ENCODE measurements at regions not wholly inside any gene's neighbourhood (a gene's known extent, or its start where the extent isn't known, plus 50 kb on each side); places are given as distances from the start of the nearest gene placed in this dataset.

- no peak overlapping the region for H3K27ac ChIP-seq (ENCODE audit: insufficient read depth, low read length)
- no peak overlapping the region for H2AFZ ChIP-seq (ENCODE audit: low read length)
- no peak overlapping the region for H3K4me2 ChIP-seq (ENCODE audit: extremely low read depth, insufficient read depth, low read length)
- H3K27me3 ChIP-seq (ENCODE audit: control insufficient read depth, insufficient read depth, low read length), result no peaks in the 10 kb centered on the region
- H4K20me1 ChIP-seq (ENCODE audit: control insufficient read depth, extremely low read depth, insufficient read depth, low read length), result no peaks in the 10 kb centered on the region
- no peak for DNase-seq (ENCODE audit: low read depth in 2 of 2)
- H3K79me2 ChIP-seq (ENCODE audit: control insufficient read depth, insufficient read depth, low read length), result no peaks in the 10 kb centered on the region
- no peak overlapping the region for H3K9ac ChIP-seq (ENCODE audit: insufficient read depth, low read length)
- no peak for TF ChIP-seq EZH2 (IDR thresholded peaks at IDR 0.05; ENCODE audit: low read length, missing control alignments)
- no peak for TF ChIP-seq CTCF (conservative IDR thresholded peaks at IDR 0.05 in 1 of 2, IDR thresholded peaks at IDR 0.05 in 1 of 2; ENCODE audit: low read depth in 1 of 2, low read length in 2 of 2)
- H3K4me1 ChIP-seq (ENCODE audit: control insufficient read depth, extremely low read depth, insufficient read depth, low read length), result no peaks in the 10 kb centered on the region
- no peaks in the 10 kb centered on the region for H3K36me3 ChIP-seq (ENCODE audit: control insufficient read depth, insufficient read depth, low read length)
- no peak overlapping the region for H3K4me3 ChIP-seq (replicated peaks in 1 of 4; ENCODE audit: control extremely low read depth in 1 of 4, insufficient read depth in 1 of 4, low read depth in 3 of 4, low read length in 4 of 4)
- H3K9me3 ChIP-seq (ENCODE audit: control insufficient read depth, insufficient read depth, low read depth, low read length), result no peaks in the 10 kb centered on the region
Observed at GRCh38 chr9:3035579-3036332, 191.9 kb upstream of the PUM3 start.

DNA sequence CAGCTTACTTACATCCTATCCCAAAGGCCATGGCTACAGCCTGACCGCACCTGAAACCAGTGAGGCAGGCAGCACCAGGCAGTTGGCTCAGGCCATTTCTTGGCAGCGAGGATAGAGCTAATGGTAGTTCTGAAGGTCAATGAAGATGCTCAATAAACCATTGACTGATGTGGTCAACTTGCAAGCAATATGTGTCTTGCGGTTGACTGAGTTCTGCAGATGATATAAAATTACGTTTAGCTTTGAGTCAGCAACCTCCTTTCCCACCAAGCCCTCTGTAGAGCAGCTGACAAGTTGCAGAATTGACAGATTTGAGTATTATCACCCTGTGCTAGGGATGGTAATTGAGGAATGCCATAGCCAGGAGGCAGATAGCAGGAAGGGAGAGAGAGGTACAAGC, 189.0 kb upstream of the PUM3 start:
- Histone ChIP-seq H3K36me3 (ENCODE audit: control insufficient read depth, insufficient read depth, low read length) (no peaks in the 10 kb centered on the region), H4K20me1 (ENCODE audit: control insufficient read depth, extremely low read depth, insufficient read depth, low read length) (no peaks in the 10 kb centered on the region), H3K9ac (ENCODE audit: insufficient read depth, low read length) (no peak overlapping the region), H3K79me2 (ENCODE audit: control insufficient read depth, insufficient read depth, low read length) (no peaks in the 10 kb centered on the region), H3K4me2 (ENCODE audit: extremely low read depth, insufficient read depth, low read length) (no peak overlapping the region), H3K4me3 (replicated peaks in 1 of 4; ENCODE audit: control extremely low read depth in 1 of 4, insufficient read depth in 1 of 4, low read depth in 3 of 4, low read length in 4 of 4) (no peak overlapping the region), H3K4me1 (ENCODE audit: control insufficient read depth, extremely low read depth, insufficient read depth, low read length) (no peaks in the 10 kb centered on the region), H3K9me3 (ENCODE audit: control insufficient read depth, insufficient read depth, low read depth, low read length) (no peaks in the 10 kb centered on the region), H2AFZ (ENCODE audit: low read length) (no peak overlapping the region), H3K27me3 (ENCODE audit: control insufficient read depth, insufficient read depth, low read length) (no peaks in the 10 kb centered on the region), H3K27ac (ENCODE audit: insufficient read depth, low read length) (no peak overlapping the region)
- DNase-seq (ENCODE audit: low read depth in 2 of 2), result no peak
- TF ChIP-seq EZH2 (IDR thresholded peaks at IDR 0.05; ENCODE audit: low read length, missing control alignments) (no peak), CTCF (conservative IDR thresholded peaks at IDR 0.05 in 1 of 2, IDR thresholded peaks at IDR 0.05 in 1 of 2; ENCODE audit: low read depth in 1 of 2, low read length in 2 of 2) (no peak)

- Histone ChIP-seq H3K4me3 (replicated peaks in 1 of 4; ENCODE audit: control extremely low read depth in 1 of 4, insufficient read depth in 1 of 4, low read depth in 3 of 4, low read length in 4 of 4) (no peak overlapping the region), H3K27me3 (ENCODE audit: control insufficient read depth, insufficient read depth, low read length) (no peaks in the 10 kb centered on the region), H3K36me3 (ENCODE audit: control insufficient read depth, insufficient read depth, low read length) (no peaks in the 10 kb centered on the region), H2AFZ (ENCODE audit: low read length) (no peak overlapping the region), H3K9me3 (ENCODE audit: control insufficient read depth, insufficient read depth, low read depth, low read length) (no peaks in the 10 kb centered on the region), H3K27ac (ENCODE audit: insufficient read depth, low read length) (no peak overlapping the region), H4K20me1 (ENCODE audit: control insufficient read depth, extremely low read depth, insufficient read depth, low read length) (no peaks in the 10 kb centered on the region), H3K79me2 (ENCODE audit: control insufficient read depth, insufficient read depth, low read length) (no peaks in the 10 kb centered on the region), H3K4me1 (ENCODE audit: control insufficient read depth, extremely low read depth, insufficient read depth, low read length) (no peaks in the 10 kb centered on the region), H3K4me2 (ENCODE audit: extremely low read depth, insufficient read depth, low read length) (no peak overlapping the region), H3K9ac (ENCODE audit: insufficient read depth, low read length) (no peak overlapping the region)
- TF ChIP-seq EZH2 (IDR thresholded peaks at IDR 0.05; ENCODE audit: low read length, missing control alignments), result no peak
- no peak for TF ChIP-seq CTCF (conservative IDR thresholded peaks at IDR 0.05 in 1 of 2, IDR thresholded peaks at IDR 0.05 in 1 of 2; ENCODE audit: low read depth in 1 of 2, low read length in 2 of 2)
- DNase-seq (ENCODE audit: low read depth in 2 of 2), result peak in 1 of 2 donors; percentile 3
Observed at GRCh38 chr9:3028535-3028934, 184.6 kb upstream of the PUM3 start.
